NCI-H460 (cell line): ENCODE measurements at regions not wholly inside any gene's neighbourhood (a gene's known extent, or its start where the extent isn't known, plus 50 kb on each side); places are given as distances from the start of the nearest gene placed in this dataset.

Experiments used
- DNase-seq: peaks from one replicate; pipeline ENCODE4 v3.0.0-alpha.2; 2016; ENCODE audit warnings: low read depth; ENCODE audit errors: extremely low read depth

DNA sequence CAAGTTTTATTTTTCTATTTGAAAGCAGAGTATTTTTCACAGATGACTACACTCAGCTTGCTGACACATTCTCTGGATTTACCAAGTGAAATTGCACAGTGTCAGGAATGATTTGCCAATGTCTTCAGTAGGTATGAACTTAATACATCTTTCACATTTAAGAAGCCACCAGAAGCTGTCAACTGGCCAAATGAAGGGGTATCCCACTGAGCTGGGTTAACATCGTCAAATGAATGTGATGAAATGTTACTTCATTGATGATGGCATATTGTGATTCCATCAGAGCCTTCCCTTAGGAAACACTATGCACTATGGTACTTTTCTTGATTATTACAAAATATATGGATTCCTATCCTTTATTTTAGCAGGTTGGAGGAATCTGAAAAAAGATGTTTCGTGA lies 592.3 kb downstream of the FGF9 start:
- DNase-seq = no peak

DNA sequence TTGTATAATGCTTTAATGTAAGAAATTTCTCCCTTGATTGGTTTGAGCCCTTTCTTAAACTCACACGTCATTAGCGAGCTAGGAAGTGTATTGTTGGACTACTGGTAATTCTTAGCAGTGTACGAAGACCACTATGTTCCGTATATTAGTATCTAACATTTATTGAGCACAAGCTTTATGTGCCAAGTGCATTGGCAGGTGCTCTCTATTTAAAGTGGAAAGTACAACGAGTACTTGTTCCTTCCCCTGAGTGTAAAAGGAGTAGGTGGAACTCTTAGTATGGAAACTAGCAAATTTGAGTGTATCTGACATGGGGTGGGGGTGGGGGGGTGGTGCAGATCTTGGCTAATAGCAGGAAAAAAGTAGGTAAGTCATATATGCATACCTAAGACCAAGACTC lies 594.7 kb downstream of the FGF9 start:
- no peak for DNase-seq

DNA sequence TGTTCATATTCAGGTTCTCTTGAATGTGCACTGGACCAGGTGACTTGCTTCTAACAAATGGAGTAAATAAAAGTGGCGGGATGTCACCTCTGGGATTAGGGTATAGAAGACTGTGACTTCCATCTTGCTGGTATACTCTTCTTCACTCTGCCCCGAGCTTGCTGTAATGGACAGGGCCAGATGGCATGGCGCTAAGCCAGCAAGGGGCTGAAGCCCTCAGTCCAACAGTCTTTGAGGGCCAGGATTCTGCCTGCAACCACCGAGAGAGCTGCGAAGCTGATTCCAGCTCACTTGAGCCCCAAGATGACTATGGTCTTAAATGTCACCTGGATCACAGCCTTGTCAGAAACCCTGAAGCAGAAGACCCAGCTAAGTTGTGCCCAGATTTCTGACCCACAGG lies 600.0 kb downstream of the FGF9 start:
- no peak for DNase-seq

DNA sequence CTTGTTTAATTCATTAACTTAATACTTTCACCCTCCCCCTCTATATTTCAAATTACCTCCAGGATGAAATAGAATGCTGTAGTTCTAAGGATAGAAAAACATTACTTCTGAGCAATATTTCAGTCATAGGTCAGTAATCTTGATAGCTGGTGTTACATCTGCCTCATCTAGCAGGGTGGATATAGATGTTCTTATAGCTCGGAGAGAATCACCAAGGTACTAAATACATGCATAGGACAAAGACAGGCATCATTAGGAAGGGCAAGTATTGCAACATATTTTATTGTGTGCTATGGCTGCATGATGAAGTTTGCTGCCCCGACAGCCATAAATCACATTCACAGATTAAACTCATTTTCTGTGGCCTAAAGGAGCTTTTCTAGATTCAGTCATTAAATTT lies 601.0 kb downstream of the FGF9 start:
- no peak for DNase-seq

DNA sequence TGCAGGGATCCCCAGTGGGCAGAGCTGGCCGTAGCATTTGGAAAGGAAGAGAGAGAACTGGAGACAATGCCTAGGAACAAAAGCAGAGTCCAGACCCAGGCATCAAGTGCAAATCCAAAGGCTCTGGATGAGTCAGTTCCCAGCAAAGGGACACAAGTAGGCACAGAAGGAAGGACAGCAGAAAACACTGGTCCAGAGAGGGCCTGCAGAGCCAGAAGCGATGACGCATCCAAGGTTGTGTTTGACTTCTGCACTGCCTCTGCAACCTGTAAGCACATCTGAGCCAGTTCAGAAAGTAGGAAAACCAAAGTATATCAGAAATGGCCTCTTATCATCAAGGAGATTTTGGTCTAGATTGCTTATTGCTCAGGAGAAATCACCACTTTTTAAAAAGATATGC lies 604.5 kb downstream of the FGF9 start:
- no peak for DNase-seq

DNA sequence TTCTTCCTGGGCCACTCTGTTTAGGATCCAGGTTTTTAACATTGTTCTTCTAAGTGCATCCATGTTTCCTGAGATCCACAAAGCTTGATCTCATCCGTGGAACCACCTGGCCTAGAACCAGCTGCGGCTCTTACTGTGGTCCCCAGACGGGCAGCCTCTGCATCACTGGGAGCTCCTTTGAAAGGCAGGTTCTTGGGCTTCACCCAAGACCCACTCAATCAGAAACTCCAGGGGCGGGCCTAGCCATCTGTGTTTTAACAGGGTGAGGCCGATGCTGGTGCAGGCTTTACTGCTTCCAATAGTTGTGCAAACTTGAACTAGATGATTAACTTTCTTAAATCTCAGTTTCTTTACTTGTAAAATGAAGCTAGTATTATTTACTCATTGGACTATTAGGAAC lies 605.7 kb downstream of the FGF9 start:
- no peak for DNase-seq

DNA sequence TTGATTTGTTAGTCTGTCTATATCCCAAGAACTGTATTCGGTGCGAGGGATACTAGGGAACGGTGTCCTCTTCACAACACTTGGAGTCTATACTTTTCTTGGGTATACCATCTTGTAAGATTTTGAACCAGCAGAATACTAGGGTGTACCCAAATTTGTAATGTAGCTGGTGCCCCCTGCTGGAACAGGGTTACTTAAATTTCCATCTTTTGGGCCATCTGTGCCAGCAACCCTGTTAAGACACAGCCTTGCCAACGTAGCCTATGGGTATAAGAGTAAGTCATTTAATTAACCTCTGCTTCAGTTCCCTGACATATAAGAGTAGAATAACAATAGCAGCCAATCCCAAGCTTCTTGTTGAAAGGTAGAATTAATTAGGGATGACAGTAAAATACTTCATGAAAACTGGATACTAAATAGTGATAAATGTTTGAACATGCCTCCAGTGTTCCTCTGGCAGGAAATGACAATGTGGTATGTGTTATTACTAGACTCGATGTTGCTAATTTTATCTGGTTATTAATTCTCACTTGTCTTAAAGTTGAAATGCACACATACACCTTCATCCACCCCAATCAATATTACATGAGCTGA lies 607.6 kb downstream of the FGF9 start:
- DNase-seq = no peak

DNA sequence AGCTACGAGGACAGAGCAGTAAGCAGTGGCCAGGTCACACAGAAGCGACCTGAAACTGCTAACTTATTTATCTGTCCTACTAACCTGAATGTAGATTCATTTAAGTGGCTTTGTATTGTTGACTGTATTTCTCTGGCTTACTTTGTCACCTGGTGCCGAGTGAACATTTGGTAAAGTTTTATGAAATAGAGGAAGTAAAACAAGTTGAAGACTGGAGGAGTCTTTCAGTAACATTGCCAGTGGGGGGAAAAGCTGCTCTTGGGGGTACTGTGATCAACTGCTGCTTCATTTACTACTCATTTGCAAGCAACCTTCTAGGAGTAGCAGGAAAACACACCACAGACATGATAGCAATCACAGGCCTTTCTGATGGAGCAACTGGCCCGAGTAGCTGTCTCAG lies 615.0 kb downstream of the FGF9 start:
- no peak for DNase-seq

DNA sequence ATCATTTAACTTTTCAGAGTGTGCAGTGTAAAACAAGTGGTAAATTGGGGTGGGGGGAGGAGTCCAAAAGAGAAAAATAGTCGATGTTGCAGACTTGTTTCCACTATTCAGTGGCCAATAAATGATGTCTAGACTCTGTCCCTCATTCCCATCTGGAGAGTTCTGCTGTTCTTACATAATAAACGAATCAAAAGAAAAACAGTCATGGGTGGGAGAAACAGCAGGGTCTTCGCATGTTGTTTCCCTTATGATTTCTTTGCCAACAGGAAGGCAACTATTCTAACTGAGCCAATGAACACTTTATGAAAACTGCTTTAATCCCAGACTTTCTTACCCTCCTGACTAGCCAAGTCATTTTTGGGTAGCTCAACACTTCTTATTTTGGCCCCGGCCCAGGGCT lies 615.5 kb downstream of the FGF9 start:
- no peak for DNase-seq

DNA sequence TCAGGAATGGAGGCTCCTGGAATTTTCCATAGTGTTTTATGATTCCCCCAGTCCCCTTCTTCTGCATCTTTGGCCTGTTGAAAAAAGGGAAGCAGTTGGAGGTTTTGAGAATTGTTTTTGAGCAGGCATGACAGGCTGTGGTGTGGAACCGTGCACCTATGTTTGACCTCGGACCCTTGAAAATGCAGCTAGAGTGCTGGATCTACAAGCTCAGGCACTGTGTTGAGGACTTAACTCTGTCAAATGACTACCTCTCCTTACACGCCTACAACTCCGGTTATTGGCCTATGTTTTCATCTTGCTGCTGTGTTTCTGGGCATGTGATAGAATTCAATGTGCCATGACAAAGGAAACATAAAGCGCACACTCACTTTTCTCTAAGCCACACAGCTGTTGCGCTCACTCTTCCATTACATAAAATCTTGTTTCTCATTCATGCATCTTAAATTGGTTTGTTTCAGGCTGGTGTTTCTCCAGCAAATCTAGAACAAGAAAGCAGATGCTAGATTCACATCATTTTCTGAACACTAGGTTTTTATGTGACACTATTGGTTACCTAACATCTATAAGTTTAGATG lies 616.6 kb downstream of the FGF9 start:
- no peak for DNase-seq

DNA sequence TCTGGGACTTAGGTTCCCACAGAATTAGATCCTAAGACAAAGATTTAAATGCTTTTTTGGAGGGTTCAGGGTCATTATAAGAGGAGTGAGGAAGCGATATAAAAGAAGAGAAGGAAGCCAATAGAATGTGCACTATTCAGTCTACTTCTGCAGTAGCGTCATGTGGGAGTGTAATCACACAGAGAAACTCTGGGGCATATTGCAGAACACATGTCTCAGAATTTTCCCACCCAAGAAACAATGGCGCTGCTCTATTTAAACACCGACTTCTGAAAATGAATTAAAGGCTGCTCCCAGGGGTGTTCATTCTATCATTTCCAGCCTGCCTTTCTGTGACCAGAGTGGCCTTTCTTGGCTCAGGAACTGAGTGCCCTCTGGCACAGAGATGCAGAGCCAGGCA lies 617.6 kb downstream of the FGF9 start:
- DNase-seq = no peak

DNA sequence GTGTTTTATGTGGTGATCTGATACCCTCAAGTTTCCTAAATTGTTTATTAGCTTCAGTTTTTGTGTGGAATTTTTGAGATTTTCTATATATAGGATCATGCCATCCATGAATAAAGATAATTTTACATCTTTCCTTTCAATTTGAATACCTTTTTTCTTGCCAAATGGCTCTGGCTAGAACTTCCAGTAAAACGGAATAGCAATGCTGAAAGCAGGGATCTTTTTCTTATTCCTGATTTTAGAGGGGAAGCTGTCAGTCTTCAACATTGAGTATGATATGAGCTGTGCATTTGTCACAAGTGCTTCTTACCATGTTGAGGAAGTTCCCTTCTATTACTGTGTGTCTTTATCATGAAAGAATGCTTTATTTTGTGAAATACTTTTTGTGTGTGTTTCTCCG lies 618.8 kb downstream of the FGF9 start:
- no peak for DNase-seq

DNA sequence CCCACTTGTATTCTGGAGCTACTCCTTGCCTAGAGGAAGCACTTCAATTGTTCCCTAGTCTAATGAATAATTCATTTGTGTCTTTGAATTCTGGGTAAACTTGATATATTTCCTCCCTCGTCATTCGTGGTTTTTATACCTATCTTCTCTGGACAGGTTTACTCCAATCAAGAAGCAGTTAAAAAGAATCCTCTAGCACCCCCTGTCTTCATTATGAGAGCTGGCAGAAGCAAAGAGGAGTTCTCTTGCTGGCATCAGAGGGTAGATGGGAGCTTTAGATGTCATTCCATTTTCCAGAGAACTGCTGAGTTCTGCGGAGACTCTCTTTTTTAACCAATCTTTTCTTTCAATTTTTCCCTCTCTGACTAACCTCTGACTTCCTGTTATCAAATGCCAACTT lies 627.7 kb downstream of the FGF9 start:
- no peak for DNase-seq

DNA sequence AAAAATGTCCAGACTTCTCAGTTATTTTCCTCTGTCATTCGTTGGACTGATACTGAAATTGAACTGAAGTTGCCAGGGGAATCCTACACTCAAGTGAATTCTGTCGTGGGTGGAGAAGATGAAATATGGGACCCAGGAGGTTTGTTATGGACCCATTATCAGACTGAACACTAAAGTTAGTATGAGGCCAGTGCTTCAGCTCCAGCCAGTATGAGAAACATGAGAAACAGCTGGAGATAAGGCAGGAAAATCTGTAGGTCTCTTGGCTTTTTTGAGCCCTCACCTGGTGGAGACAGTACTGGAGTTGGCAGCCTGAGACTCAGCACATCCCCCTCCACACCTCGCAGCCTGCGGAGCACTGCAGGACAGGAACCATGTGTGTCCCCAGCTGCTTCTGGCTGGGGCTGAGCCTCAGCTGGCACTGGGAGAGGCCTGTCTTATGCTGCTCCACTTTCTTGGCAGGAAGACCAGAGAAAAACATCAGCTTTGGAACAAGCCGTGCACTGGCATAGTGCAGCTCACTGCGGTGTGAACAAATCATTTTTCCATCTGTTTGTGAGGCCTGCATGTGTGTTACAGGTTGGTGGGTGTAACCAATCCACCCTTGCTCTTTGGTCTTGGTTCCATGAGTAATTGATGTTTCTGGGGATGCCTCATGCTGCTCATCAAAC lies 641.0 kb downstream of the FGF9 start:
- DNase-seq = no peak

DNA sequence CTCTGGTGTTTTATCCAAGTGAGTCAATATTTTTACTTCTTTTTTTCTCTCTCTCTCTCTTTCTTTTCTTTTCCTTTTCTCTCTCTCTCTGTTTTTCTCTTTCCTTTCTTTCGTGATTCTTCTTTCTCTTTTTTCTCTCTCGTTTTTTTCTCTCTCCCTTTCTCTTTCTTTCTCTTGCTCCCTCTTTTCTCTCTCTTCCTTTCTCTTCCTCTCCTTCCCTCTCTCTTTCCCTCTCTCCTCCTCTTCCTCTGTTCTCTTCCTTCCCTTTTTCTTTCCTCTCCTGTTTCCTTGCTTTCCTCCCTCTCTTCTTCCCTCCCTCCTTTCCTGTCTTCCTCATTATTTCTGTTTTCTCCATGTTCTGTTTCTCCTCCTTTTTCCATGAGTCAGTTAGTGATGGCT lies 641.5 kb downstream of the FGF9 start:
- DNase-seq = no peak

DNA sequence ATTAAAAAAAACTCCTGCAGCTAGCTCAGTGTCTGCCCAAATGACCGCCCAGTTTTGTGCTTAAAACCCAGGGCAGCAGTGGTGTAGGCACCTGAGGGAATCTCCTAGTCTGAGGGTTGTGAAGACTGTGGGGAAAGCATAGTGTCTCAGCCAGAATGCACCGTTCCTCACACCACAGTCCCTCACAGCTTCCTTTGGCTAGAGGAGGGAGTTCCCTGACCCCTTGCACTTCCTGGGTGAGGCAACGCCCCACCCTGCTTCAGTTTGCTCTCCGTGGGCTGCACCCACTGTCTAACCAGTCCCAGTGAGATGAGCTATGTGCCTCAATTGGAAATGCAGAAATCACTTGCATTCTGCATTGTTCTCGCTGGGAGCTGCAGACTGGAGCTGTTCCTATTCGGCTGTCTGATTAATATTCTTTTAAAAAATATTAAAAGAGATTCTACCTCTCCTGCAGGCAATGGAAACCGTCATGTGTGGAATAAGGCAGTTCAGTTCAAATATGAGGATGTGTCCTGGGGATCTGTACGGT lies 645.7 kb downstream of the FGF9 start:
- no peak for DNase-seq

DNA sequence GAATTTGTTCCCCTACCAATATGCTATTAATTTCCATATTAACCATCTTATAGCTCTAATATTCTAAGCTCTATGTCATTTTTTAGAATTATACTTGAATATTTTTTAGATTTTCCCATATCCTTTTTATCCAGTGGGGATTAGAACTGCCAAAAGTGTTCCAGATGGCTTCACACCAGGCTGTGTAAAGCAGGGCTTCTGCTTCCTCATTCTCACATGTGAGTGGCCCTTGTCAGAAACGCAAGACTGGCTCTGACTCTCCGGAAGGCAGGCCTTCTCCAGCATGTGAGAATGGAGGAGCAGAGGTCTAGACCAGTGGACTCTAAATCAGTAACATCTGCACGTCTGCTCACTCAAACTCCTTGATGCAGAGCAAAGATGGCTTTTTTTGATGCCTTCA lies 650.1 kb downstream of the FGF9 start:
- DNase-seq = no peak

DNA sequence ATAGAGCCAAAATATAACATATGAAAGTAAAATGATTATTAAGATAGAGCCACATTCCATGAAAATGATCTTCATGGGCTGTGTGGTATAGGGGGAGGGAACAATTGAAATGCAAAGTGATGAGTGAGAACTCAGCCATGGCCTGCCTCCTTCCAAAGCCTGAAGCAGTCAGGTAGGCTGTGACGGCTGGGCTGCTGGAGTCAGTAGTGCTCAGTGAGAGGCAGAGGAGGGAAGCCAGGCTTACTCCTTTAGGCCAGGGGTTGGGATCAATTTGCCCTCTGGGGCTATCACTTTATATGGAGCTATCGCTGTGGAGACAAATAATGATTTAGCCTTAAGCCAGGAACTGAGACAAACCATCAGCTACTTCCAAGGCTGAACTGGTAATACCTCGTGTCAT lies 654.9 kb downstream of the FGF9 start:
- no peak for DNase-seq

DNA sequence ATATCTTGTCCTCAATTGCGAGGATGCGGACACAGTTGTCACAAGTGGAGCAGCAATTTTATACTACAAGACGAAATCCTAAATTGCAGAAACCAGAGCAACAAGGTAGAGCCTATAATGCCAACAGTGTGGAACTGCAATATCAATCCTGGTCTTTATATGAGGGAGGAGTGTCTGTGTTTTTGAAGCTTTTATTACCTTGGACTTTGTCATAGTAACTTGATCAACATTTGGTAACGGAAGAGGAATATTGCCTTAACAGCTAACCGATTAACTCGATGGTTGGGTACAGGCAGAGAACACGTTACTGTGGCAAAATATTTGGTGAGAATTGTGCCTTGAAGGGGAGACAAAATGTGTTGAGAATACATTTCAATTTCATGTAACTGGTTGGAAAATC lies 661.5 kb downstream of the FGF9 start:
- no peak for DNase-seq

DNA sequence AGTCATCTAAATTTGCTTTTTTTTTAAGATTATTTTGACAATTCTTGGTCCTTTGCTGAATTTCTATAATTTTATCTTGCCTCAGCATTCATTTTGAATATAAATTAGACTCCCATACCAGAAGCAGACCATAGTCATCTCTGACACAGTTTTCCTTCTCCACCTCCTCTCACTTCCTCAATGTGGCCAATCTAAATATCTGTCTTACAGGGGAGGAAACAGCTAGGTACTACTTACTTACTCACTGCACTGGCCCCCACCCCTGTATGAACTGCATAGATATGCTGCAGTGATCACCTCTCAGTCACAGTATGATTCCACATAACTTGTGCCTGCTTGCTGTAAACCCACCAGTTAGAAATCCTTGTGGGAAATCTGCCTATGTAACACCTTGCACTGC lies 665.6 kb downstream of the FGF9 start:
- DNase-seq = no peak

DNA sequence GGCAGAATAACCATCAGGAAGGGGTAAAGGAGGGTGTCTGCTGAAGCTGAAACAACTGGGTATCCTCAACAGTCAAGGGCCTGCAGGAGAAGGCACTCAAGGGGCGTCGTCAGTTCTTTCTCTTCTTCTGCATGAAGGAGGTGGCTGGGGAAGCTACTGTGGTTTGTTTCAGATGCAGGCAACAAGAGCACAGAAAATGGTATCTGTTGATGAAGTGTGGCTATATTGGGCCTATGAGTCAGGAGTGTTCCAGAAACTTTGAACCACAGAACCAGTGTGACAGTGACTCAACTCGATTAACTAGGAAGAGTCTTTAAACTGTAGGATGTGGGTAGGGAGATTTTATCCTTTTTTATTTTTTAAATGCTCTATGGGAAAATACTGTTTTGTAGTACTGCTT lies 686.3 kb downstream of the FGF9 start:
- DNase-seq = no peak

DNA sequence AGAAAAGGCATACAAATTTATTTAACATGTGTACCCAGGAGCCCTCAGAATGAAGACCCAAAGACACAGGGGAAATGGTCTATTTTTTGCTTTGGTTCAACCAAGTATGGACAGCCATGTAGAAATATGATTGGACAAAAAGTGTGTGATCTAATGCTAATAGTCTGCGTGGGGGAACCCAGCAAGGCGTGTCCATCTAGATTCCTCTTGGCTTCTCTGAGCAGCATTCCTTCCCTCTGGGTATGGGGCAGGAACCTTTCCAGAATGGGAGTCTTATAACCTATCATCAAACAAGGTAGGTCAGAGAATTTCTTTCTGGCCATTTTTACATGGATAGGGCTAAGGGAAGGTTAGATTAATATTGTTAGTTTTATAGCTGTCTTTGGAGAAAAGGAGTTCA lies 698.2 kb downstream of the FGF9 start:
- DNase-seq = no peak

DNA sequence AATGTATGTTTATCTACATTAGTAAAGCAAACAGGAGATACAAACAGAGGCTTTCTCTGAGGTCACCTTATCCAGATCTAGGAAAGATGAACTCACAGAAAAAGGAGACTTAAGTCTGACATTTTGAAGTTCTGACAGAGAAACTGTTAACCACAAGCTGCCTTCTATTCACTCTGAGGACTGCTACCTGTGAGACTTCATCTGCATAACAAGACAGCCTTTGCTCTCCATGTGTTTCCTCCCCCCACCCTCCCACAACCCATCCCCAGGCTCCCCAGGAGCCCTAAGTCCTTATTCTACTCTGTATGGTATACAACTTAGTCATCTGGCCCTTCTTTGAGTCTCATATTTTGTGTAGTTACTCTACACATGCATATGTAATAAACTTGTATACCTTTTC lies 699.0 kb downstream of the FGF9 start:
- DNase-seq = no peak
